Astrocyte of the spinal cord (primary cell): ENCODE measurements at regions not wholly inside any gene's neighbourhood (a gene's known extent, or its start where the extent isn't known, plus 50 kb on each side); places are given as distances from the start of the nearest gene placed in this dataset.

ENCODE experiments used
- DNase-seq: peaks from one replicate; pipeline ENCODE4 v3.0.0; 2011; ENCODE audit warnings: low read depth, low spot score
- H3K4me3 ChIP-seq: 2 replicates; pipeline ENCODE4 v1.5.1; 2011; ENCODE audit warnings: low read depth, mild to moderate bottlenecking, low read length, moderate library complexity
- CTCF ChIP-seq: IDR thresholded peaks from 2 replicates; pipeline ENCODE4 v1.5.1; 2012; ENCODE audit warnings: low read depth, mild to moderate bottlenecking, low read length, inconsistent platforms
- in situ Hi-C: cut with HindIII; loops from 2 replicates; pipeline ENCODE4 v1.10.0; 2017; ENCODE audit warnings: low sequenced_read_pairs

GRCh38 chr3:127485396-127486170 lies 105.0 kb downstream of the TPRA1 start:
- no peak for TF ChIP-seq CTCF
- in situ Hi-C loops, result no loop called here
- no peak overlapping the region for H3K4me3 ChIP-seq
- DNase-seq, result no peak

- DNase-seq, result no peak
- no peak overlapping the region for H3K4me3 ChIP-seq
- TF ChIP-seq CTCF, result no peak
- in situ Hi-C loops, result no loop called here
Measured at GRCh38 chr3:127484601-127485388, 105.7 kb downstream of the TPRA1 start.

- H3K4me3 ChIP-seq, result no peak overlapping the region
- in situ Hi-C loops, result no loop called here
- no peak for DNase-seq
- no peak for TF ChIP-seq CTCF
Measured at GRCh38 chr3:127483902-127484591, 106.5 kb downstream of the TPRA1 start.

GRCh38 chr3:127483005-127483641 lies 107.4 kb downstream of the TPRA1 start:
- no peak for TF ChIP-seq CTCF
- DNase-seq, result no peak
- in situ Hi-C loops, result no loop called here
- H3K4me3 ChIP-seq, result no peak overlapping the region

GRCh38 chr3:127482216-127483004 lies 108.1 kb downstream of the TPRA1 start:
- no peak for DNase-seq
- H3K4me3 ChIP-seq, result no peak overlapping the region
- in situ Hi-C loops, result no loop called here
- no peak for TF ChIP-seq CTCF
